ENCODE measurements at regions not wholly inside any gene's neighbourhood (a gene's known extent, or its start where the extent isn't known, plus 50 kb on each side); places are given as distances from the start of the nearest gene placed in this dataset.

- Histone ChIP-seq H3K79me1 (ENCODE audit: low read depth, low read length) (no peaks in the 10 kb centered on the region), H2BK120ac (replicated peaks; ENCODE audit: low read depth, low read length) (no peak overlapping the region), H4K91ac (replicated peaks; ENCODE audit: insufficient read length, low read length) (no peak overlapping the region), H3K14ac (ENCODE audit: insufficient read length) (no peak overlapping the region), H3K9me3 (ENCODE audit: insufficient read depth in 2 of 2, low read depth in 1 of 2, low read length in 1 of 2) (no peaks in the 10 kb centered on the region), H4K20me1 (replicated peaks in 1 of 2; ENCODE audit: control insufficient read depth in 1 of 2, insufficient read depth in 2 of 2, low read length in 2 of 2) (no peaks in the 10 kb centered on the region), H3K27ac (ENCODE audit: low read depth, low read length) (no peak overlapping the region), H2BK20ac (ENCODE audit: low read length) (no peak overlapping the region), H2AFZ (ENCODE audit: low read length) (peak overlapping the region; percentile 67; the same call in 1 of the 2 replicates), H3K9ac (replicated peaks in 1 of 4; ENCODE audit: extremely low read depth in 1 of 4, low read depth in 3 of 4, low read length in 3 of 4) (no peak overlapping the region), H3K18ac (ENCODE audit: extremely low read depth, low read length) (no peak overlapping the region), H4K5ac (ENCODE audit: insufficient read length, low read depth, low read length) (no peak overlapping the region), H3K4me2 (ENCODE audit: insufficient read depth in 1 of 2, low read depth in 2 of 2, low read length in 2 of 2) (no peak overlapping the region), H3K56ac (replicated peaks; ENCODE audit: insufficient read length, low read depth, low read length) (no peak overlapping the region), H3K4me1 (replicated peaks in 1 of 4; ENCODE audit: control insufficient read depth in 3 of 4, insufficient read depth in 4 of 4, low read length in 3 of 4) (no peaks in the 10 kb centered on the region), H3K79me2 (ENCODE audit: control insufficient read depth in 1 of 2, insufficient read depth in 2 of 2, low read length in 2 of 2) (no peaks in the 10 kb centered on the region), H3K4ac (replicated peaks; ENCODE audit: insufficient read length, low read depth, low read length) (no peak overlapping the region), H3K23me2 (ENCODE audit: low read depth, low read length) (no peaks in the 10 kb centered on the region; the same call in 1 of the 2 replicates), H3K4me3 (ENCODE audit: extremely low read depth in 1 of 4, insufficient read depth in 2 of 4, low read depth in 3 of 4, low read length in 4 of 4) (no peak overlapping the region), H2AK5ac (ENCODE audit: low read depth, low read length) (no peak overlapping the region), H3K27me3 (replicated peaks in 1 of 4; ENCODE audit: control insufficient read depth in 3 of 4, extremely low read depth in 1 of 4, insufficient read depth in 3 of 4, low read length in 3 of 4) (no peaks in the 10 kb centered on the region), H2BK5ac (ENCODE audit: low read depth, low read length) (no peak overlapping the region), H4K8ac (ENCODE audit: extremely low read depth, insufficient read depth, low read length) (no peak overlapping the region), H2BK15ac (ENCODE audit: low read length) (no peak overlapping the region), H3K36me3 (ENCODE audit: control insufficient read depth in 2 of 4, insufficient read depth in 4 of 4, low read length in 3 of 4) (no peaks in the 10 kb centered on the region), H3K23ac (ENCODE audit: insufficient read length) (no peak overlapping the region), H2BK12ac (ENCODE audit: low read depth, low read length) (peak overlapping the region; percentile 1; the same call in 1 of the 2 replicates)
- ChIA-PET POLR2A (ENCODE audit: partially characterized antibody) (no interaction called here), CTCF (ENCODE audit: partially characterized antibody) (interaction anchor here (0.6 to 1.4 kb wide), 2 partner anchors 69 to 127 kb away, joined by 3 read pairs; no protein-coding TSS in a partner anchor)
- FAIRE-seq (no peak), DNase-seq (ENCODE audit: low read depth in 1 of 2, low spot score in 2 of 2) (no peak)
- WGBS, 2 experiments (ENCODE audit: extremely low coverage in 1 of 2, insufficient coverage in 1 of 2, insufficient read length in 1 of 2, insufficient replicate concordance in 2 of 2, low coverage in 1 of 2, low lambda C conversion rate in 2 of 2, missing lambda C conversion rate in 1 of 2), result 93% methylated on average over 3 of the region's 3 CpGs; no CpG with 5 or more reads in 1 of the 2 experiments
- no peak for TF ChIP-seq TAF7 (optimal IDR thresholded peaks at IDR 0.05; ENCODE audit: borderline replicate concordance, low read depth, low read length)
- TF ChIP-seq CBX8 (IDR thresholded peaks at IDR 0.05; ENCODE audit: borderline replicate concordance, low read depth, low read length), result no peak
- TF ChIP-seq EP300 (IDR thresholded peaks at IDR 0.05; ENCODE audit: borderline replicate concordance in 1 of 2, low read depth in 2 of 2, low read length in 2 of 2), result no peak
- no peak for TF ChIP-seq RFX5 (IDR thresholded peaks at IDR 0.05; ENCODE audit: borderline replicate concordance, low read depth, low read length)
- TF ChIP-seq JUN (IDR thresholded peaks at IDR 0.05; ENCODE audit: low read depth, low read length), result no peak
- TF ChIP-seq CBX5 (IDR thresholded peaks at IDR 0.05; ENCODE audit: low read depth, low read length), result no peak
- no peak for TF ChIP-seq CHD2 (IDR thresholded peaks at IDR 0.05; ENCODE audit: low read length)
- TF ChIP-seq FOSL1 (IDR thresholded peaks at IDR 0.05; ENCODE audit: insufficient read depth, low read depth, low read length), result no peak
- no peak for TF ChIP-seq SIN3A (conservative IDR thresholded peaks at IDR 0.05 in 1 of 2, IDR thresholded peaks at IDR 0.05 in 1 of 2; ENCODE audit: low read depth in 1 of 2, low read length in 2 of 2)
- TF ChIP-seq KDM4A (IDR thresholded peaks at IDR 0.05; ENCODE audit: low read depth, low read length, severe bottlenecking), result no peak
- no peak for TF ChIP-seq SIRT6 (IDR thresholded peaks at IDR 0.05; ENCODE audit: low read length)
Observed at GRCh38 chr3:171966533-171967136, 72.7 kb upstream of the FNDC3B start.

Data from H1 (cell line).